ENCODE measurements at regions not wholly inside any gene's neighbourhood (a gene's known extent, or its start where the extent isn't known, plus 50 kb on each side); places are given as distances from the start of the nearest gene placed in this dataset.

DNA sequence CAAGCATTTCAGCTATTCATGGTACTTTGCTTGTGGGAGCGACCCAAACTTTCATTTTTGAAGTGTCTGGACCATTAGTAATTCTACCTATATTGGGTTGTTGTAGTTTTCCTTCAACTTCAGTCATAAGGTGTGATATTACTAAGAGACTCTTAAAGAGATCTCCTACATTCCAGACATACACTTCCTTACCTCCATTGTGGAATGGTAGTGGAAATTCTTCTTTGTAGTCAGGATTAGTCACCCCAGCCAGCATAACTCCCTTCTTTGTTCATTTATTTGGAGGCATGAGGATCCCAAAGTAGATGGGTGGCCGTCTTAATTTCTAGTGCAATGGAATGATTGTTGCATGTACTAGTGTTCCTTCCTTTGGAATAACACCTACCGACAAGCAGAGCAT lies 991.4 kb downstream of the ARAP2 start:
- Histone ChIP-seq H3K4me3 (ENCODE audit: low read length) (no peak overlapping the region), H3K27me3 (ENCODE audit: control insufficient read depth, insufficient read depth, low read length) (no peaks in the 10 kb centered on the region), H3K4me1 (ENCODE audit: control insufficient read depth, insufficient read depth, low read length) (no peaks in the 10 kb centered on the region), H3K36me3 (ENCODE audit: control insufficient read depth, insufficient read depth, low read length) (no peaks in the 10 kb centered on the region), H3K27ac (ENCODE audit: low read length) (no peak overlapping the region), H3K9me3 (ENCODE audit: control insufficient read depth, insufficient read depth, low read length) (no peaks in the 10 kb centered on the region)
- WGBS (ENCODE audit: insufficient coverage, insufficient read length), result no CpG with 5 or more reads among the region's 3 CpGs
- no peak for DNase-seq (ENCODE audit: low read depth, low spot score)

DNA sequence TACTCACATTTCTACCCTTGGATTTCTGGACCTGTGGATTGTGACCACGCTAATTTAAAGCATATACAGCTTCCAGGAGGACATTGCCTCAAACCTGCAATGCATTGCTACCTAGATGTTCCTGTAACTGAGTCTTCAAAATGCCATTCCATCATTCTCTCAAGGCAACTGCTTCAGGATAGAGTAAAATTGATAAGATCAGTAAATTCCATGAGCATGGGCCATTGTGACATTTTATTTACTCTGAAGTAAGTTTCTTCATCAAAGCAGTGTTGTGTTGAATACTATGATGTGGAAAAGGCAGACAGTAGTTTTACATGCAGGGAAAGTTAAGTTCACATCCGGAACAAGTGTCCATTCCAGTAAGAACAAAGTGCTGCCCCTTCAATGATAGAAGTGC lies 991.0 kb downstream of the ARAP2 start:
- Histone ChIP-seq H3K4me1 (ENCODE audit: control insufficient read depth, insufficient read depth, low read length) (no peaks in the 10 kb centered on the region), H3K27me3 (ENCODE audit: control insufficient read depth, insufficient read depth, low read length) (no peaks in the 10 kb centered on the region), H3K36me3 (ENCODE audit: control insufficient read depth, insufficient read depth, low read length) (no peaks in the 10 kb centered on the region), H3K4me3 (ENCODE audit: low read length) (no peak overlapping the region), H3K27ac (ENCODE audit: low read length) (no peak overlapping the region), H3K9me3 (ENCODE audit: control insufficient read depth, insufficient read depth, low read length) (no peaks in the 10 kb centered on the region)
- WGBS (ENCODE audit: insufficient coverage, insufficient read length), result no CpG with 5 or more reads among the region's 2 CpGs
- DNase-seq (ENCODE audit: low read depth, low spot score), result no peak

DNA sequence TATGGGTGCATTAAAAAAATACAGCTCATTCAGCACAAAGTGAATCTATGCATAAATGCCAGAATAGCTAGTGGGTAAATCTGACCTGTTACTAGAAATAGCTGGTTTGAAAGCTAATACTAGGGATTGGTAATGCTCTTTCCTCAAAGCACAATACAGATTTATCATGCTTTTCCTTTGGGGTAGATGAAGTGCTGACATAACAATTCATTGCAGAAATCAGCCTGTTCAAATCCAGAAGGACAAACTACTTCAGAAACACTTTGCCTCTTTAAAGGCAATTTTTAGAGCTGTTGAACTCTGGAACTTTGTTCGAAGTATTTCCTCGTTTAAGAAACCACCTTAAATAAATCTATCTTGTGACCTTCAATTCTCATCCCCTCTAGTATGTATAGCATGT lies 957.9 kb downstream of the ARAP2 start:
- Histone ChIP-seq H3K4me1 (ENCODE audit: control insufficient read depth, insufficient read depth, low read length) (no peaks in the 10 kb centered on the region), H3K4me3 (ENCODE audit: low read length) (no peak overlapping the region), H3K36me3 (ENCODE audit: control insufficient read depth, insufficient read depth, low read length) (no peaks in the 10 kb centered on the region), H3K27me3 (ENCODE audit: control insufficient read depth, insufficient read depth, low read length) (no peaks in the 10 kb centered on the region), H3K27ac (ENCODE audit: low read length) (no peak overlapping the region), H3K9me3 (ENCODE audit: control insufficient read depth, insufficient read depth, low read length) (no peaks in the 10 kb centered on the region)
- no peak for DNase-seq (ENCODE audit: low read depth, low spot score)
- no CpG with 5 or more reads among the region's 2 CpGs for WGBS (ENCODE audit: insufficient coverage, insufficient read length)

DNA sequence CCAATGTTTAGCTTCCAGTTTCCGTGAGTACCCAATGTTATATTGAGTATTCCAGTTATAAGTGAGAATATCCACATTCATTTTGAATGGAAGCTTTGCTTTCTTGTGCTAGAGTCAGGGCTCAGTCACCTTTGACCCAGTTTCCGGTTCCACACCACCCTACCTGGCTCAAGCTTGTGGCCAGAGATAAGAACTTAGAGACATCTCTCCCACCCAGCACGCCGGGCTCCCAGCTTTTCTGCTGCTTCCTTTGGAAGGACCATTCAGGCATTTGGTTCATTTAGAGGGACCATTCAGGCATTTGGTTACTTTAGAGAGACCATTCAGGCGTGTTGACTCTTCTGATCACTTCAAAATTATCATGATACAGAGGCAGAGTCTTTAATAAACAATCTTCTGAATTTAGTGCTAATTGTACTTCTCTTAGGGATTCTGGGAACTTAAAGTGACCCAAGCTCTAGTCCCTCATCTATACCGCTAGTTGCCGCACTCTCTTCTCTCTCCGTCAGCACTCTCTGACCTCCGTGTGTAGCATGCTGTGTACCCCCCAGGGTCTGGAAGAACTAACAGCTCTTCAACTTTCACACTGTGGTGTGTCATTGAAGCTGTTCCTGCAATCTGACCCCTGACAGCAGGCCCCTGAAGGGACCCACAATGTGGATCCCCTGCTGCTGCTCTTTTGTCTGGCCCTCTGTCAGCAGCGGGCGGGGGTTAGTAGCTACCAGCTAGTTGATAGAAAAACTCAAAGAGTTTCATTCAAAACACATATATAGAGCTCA lies 943.1 kb downstream of the ARAP2 start:
- Histone ChIP-seq H3K36me3 (ENCODE audit: control insufficient read depth, insufficient read depth, low read length) (no peaks in the 10 kb centered on the region), H3K4me1 (ENCODE audit: control insufficient read depth, insufficient read depth, low read length) (no peaks in the 10 kb centered on the region; the same call in 1 of the 2 replicates), H3K27me3 (ENCODE audit: control insufficient read depth, insufficient read depth, low read length) (no peaks in the 10 kb centered on the region), H3K9me3 (ENCODE audit: control insufficient read depth, insufficient read depth, low read length) (no peaks in the 10 kb centered on the region), H3K4me3 (ENCODE audit: low read length) (no peak overlapping the region), H3K27ac (ENCODE audit: low read length) (no peak overlapping the region)
- WGBS (ENCODE audit: insufficient coverage, insufficient read length), result no CpG with 5 or more reads among the region's 11 CpGs
- peak; percentile 29 for DNase-seq (ENCODE audit: low read depth, low spot score)

DNA sequence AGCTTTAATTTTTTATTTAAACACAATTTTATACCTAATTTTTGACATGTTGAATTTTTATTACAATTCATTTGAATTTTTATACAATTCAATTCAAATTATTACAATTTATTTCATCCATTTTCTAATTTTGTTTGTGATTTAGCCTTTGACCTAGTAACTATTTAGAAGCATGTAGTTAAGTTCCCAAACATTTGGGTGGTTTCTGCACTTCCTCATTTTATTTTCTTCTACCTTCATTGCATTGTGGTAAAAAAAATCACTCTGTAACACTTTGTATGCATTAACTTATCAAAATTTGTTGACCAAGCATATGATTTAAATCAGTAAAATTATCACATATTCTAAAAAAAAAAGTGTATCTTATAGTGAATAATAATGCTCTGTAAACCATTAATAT lies 928.9 kb downstream of the ARAP2 start:
- no peak for DNase-seq (ENCODE audit: low read depth, low spot score)
- H3K36me3 ChIP-seq (ENCODE audit: control insufficient read depth, insufficient read depth, low read length), result no peaks in the 10 kb centered on the region
- no peak overlapping the region for H3K27ac ChIP-seq (ENCODE audit: low read length)
- no peaks in the 10 kb centered on the region for H3K27me3 ChIP-seq (ENCODE audit: control insufficient read depth, insufficient read depth, low read length)
- H3K9me3 ChIP-seq (ENCODE audit: control insufficient read depth, insufficient read depth, low read length), result no peaks in the 10 kb centered on the region
- no peak overlapping the region for H3K4me3 ChIP-seq (ENCODE audit: low read length)
- no peaks in the 10 kb centered on the region for H3K4me1 ChIP-seq (ENCODE audit: control insufficient read depth, insufficient read depth, low read length)

DNA sequence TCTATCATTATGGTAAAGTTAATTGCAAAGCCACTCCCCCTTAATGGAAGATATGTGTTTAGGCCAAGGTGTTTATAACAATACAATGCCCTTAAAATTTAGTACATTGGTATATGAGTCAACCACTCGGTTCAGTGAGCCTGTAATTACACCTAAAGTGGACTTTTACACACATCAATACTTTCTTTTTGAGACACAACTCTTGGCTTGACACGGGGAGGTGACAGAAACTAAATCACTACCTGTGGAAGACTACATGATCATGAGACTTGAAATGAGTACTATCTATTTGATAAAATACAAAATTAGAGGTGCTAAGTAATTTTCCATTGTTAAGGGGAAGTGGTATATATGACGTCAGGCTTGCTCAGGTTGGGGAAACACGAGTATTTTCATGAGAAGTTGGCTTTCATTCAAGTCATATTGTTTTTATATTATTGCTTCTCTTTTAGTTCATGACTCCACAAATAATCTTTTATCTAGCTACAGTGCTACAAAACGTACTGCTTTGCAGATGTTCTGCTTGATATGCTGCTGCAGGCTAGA lies 918.3 kb downstream of the ARAP2 start:
- Histone ChIP-seq H3K27ac (ENCODE audit: low read length) (no peak overlapping the region), H3K4me3 (ENCODE audit: low read length) (no peak overlapping the region), H3K27me3 (ENCODE audit: control insufficient read depth, insufficient read depth, low read length) (no peaks in the 10 kb centered on the region), H3K4me1 (ENCODE audit: control insufficient read depth, insufficient read depth, low read length) (no peaks in the 10 kb centered on the region), H3K9me3 (ENCODE audit: control insufficient read depth, insufficient read depth, low read length) (no peaks in the 10 kb centered on the region), H3K36me3 (ENCODE audit: control insufficient read depth, insufficient read depth, low read length) (no peaks in the 10 kb centered on the region)
- no CpG with 5 or more reads among the region's 5 CpGs for WGBS (ENCODE audit: insufficient coverage, insufficient read length)
- DNase-seq (ENCODE audit: low read depth, low spot score), result no peak

DNA sequence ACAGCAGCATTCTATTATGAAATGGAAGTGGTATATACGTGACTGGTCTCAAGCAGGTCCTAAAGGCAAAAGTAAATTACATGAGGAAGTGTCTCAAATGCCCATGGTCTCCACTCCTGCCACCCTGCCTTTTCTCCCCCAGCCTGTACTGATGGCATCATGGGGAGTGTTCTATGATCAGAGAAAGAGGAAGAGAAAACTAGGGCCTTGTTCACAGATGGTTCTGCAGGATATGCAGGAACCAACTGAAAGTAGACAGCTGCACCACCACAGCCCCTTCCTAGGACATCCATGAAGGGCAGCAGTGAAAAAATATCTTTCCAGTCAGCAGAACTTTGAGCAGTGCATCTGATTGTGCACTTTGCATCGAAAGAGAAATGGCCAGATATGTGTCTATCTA lies 901.5 kb downstream of the ARAP2 start:
- Histone ChIP-seq H3K4me3 (ENCODE audit: low read length) (no peak overlapping the region), H3K27me3 (ENCODE audit: control insufficient read depth, insufficient read depth, low read length) (no peaks in the 10 kb centered on the region), H3K36me3 (ENCODE audit: control insufficient read depth, insufficient read depth, low read length) (no peaks in the 10 kb centered on the region), H3K9me3 (ENCODE audit: control insufficient read depth, insufficient read depth, low read length) (no peaks in the 10 kb centered on the region), H3K4me1 (ENCODE audit: control insufficient read depth, insufficient read depth, low read length) (no peaks in the 10 kb centered on the region), H3K27ac (ENCODE audit: low read length) (no peak overlapping the region)
- DNase-seq (ENCODE audit: low read depth, low spot score), result no peak
- WGBS (ENCODE audit: insufficient coverage, insufficient read length), result no CpG with 5 or more reads among the region's 2 CpGs

DNA sequence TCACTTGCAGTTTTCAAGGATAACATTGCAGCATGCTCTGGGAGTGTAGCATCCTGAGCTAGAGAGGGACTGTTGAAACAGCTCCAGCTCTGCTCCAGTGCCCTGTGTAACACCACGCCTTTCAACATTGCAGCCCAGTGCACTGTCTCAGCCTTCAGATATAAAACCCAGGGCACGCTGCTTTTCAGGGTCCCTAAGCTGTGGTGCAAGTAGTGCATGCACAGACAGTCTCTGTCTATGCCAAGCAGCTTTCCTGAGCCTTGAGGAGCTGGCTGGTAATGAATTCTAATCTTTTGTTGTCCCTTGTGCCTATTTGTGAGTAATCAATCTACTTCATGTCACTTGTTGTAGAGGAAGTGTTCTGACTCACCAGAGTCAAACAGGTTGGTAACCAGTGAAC lies 897.0 kb downstream of the ARAP2 start:
- H3K9me3 ChIP-seq (ENCODE audit: control insufficient read depth, insufficient read depth, low read length), result no peaks in the 10 kb centered on the region; the same call in 1 of the 2 replicates
- no peaks in the 10 kb centered on the region for H3K36me3 ChIP-seq (ENCODE audit: control insufficient read depth, insufficient read depth, low read length)
- WGBS (ENCODE audit: insufficient coverage, insufficient read length), result no CpG with 5 or more reads among the region's 2 CpGs
- H3K4me1 ChIP-seq (ENCODE audit: control insufficient read depth, insufficient read depth, low read length), result no peaks in the 10 kb centered on the region
- no peak for DNase-seq (ENCODE audit: low read depth, low spot score)
- no peak overlapping the region for H3K4me3 ChIP-seq (ENCODE audit: low read length)
- no peaks in the 10 kb centered on the region for H3K27me3 ChIP-seq (ENCODE audit: control insufficient read depth, insufficient read depth, low read length)
- no peak overlapping the region for H3K27ac ChIP-seq (ENCODE audit: low read length)

DNA sequence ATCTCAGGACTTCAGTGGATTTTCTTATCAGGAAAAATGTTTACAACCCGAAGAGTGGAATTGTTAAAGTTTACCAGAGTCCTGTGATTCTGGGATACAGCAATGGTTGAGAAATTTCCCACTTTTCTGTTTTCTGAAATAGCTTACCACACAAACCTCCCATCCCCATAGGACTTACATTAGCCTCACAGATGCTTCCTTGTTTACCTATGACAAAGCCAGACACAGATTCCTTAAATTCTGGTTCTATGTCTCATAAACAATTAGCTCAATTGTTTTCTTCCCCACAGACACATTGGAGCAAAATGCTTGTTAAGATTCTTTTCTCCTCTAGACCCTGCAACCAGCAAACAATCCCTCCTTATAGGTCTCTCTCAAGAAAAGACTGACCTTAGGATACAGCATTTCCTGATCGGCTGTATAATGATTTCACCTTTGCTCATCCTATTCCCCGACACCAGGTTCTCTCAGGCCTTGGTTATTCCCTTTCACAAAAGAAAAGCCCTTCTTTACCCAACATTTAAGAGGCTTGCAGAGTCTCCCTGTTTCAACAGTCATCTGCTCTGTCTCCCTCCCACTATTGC lies 886.2 kb downstream of the ARAP2 start:
- WGBS (ENCODE audit: insufficient coverage, insufficient read length), result no CpG with 5 or more reads among the region's 3 CpGs
- no peak overlapping the region for H3K27ac ChIP-seq (ENCODE audit: low read length)
- H3K27me3 ChIP-seq (ENCODE audit: control insufficient read depth, insufficient read depth, low read length), result no peaks in the 10 kb centered on the region
- H3K9me3 ChIP-seq (ENCODE audit: control insufficient read depth, insufficient read depth, low read length), result no peaks in the 10 kb centered on the region
- no peaks in the 10 kb centered on the region for H3K4me1 ChIP-seq (ENCODE audit: control insufficient read depth, insufficient read depth, low read length)
- H3K4me3 ChIP-seq (ENCODE audit: low read length), result no peak overlapping the region
- DNase-seq (ENCODE audit: low read depth, low spot score), result no peak
- no peaks in the 10 kb centered on the region for H3K36me3 ChIP-seq (ENCODE audit: control insufficient read depth, insufficient read depth, low read length)

DNA sequence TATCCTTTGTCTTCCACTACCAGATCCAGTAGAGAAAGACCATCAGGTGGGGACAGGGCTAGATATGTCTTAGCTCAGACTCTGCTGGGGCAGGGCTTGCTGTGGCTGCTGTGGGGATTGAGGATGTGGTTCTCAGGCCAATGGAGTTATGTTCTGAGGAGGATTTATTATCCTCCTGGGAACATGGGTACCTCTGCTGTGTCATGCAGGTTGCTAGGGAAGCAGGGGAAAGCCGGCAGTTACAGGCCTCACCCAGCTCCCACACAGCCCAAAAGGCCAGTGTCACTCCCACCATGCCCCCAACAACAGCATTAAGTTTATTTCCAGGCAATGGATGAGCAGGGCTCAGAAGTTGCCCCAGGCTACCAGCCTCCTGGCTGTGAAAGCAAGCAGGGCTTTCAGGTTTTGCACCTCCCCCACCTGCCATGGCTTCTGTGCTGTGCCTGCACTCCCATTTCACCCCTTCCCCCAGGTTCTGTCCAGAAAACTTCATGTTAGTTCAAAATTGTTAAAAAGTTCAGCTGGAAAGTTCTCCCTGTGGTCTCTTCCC lies 879.9 kb downstream of the ARAP2 start:
- WGBS (ENCODE audit: insufficient coverage, insufficient read length), result no CpG with 5 or more reads among the region's 1 CpG
- H3K27me3 ChIP-seq (ENCODE audit: control insufficient read depth, insufficient read depth, low read length), result no peaks in the 10 kb centered on the region
- peaks cover 1% of the 10 kb centered on the region; the same call in 1 of the 2 replicates for H3K4me1 ChIP-seq (ENCODE audit: control insufficient read depth, insufficient read depth, low read length)
- no peaks in the 10 kb centered on the region for H3K36me3 ChIP-seq (ENCODE audit: control insufficient read depth, insufficient read depth, low read length)
- no peak for DNase-seq (ENCODE audit: low read depth, low spot score)
- H3K27ac ChIP-seq (ENCODE audit: low read length), result no peak overlapping the region
- no peak overlapping the region for H3K4me3 ChIP-seq (ENCODE audit: low read length)
- H3K9me3 ChIP-seq (ENCODE audit: control insufficient read depth, insufficient read depth, low read length), result no peaks in the 10 kb centered on the region

All from iPS DF 6.9 (cell line).